Gastrocnemius medialis (tissue), 4 donors: ENCODE measurements at regions not wholly inside any gene's neighbourhood (a gene's known extent, or its start where the extent isn't known, plus 50 kb on each side); places are given as distances from the start of the nearest gene placed in this dataset.
"Not testable (repeated sequence)": the region's sequence is repeated elsewhere in the genome, so short reads cannot be mapped to it uniquely, and the experiment has no call there.

ENCODE experiments used
- ATAC-seq, 2 donors: fragments of 150-250 bp; one replicate each; pipeline ENCODE4 v1.9.1; 2016
- DNase-seq, 2 donors: peaks; one replicate each; pipeline ENCODE4 v3.0.0-alpha.2; 2019
- H3K27ac ChIP-seq, 4 donors: fragments of 200-600 bp; sonication (generic); 1 replicate in 1 of 4; 2 replicates in 3 of 4; pipeline ENCODE4 v1.5.1; 2016 to 2018; ENCODE audit warnings: mild to moderate bottlenecking in 2 of 4, moderate library complexity in 1 of 4
- H3K27me3 ChIP-seq, 3 donors: fragments of 200-600 bp; sonication (generic) in 2 of 3; 1 replicate in 1 of 3; 2 replicates in 2 of 3; pipeline versions ENCODE4 v1.5.1 to v1.6.0; 2016 to 2019; ENCODE audit warnings: mild to moderate bottlenecking in 1 of 3, moderate library complexity in 1 of 3
- H3K36me3 ChIP-seq, 2 donors: fragments of 200-600 bp; sonication (generic) in 1 of 2; one replicate each; pipeline ENCODE4 v1.5.1; 2017 to 2018
- H3K4me1 ChIP-seq, 2 donors: fragments of 200-600 bp; sonication (generic) in 1 of 2; one replicate each; pipeline ENCODE4 v1.5.1; 2016 to 2017; ENCODE audit warnings: mild to moderate bottlenecking in 2 of 2
- H3K4me3 ChIP-seq, 4 donors: fragments of 200-600 bp; sonication (generic) in 3 of 4; 1 replicate in 1 of 4; 2 replicates in 3 of 4; pipeline ENCODE4 v1.5.1; 2016 to 2019; ENCODE audit warnings: mild to moderate bottlenecking in 2 of 4
- H3K9me3 ChIP-seq, 3 donors: fragments of 200-600 bp; sonication (generic) in 2 of 3; 1 replicate in 1 of 3; 2 replicates in 2 of 3; pipeline ENCODE4 v1.5.1; 2016 to 2019
- POLR2A ChIP-seq, 2 donors: fragments of 450-650 bp; IDR thresholded peaks; one replicate each; pipeline ENCODE4 v1.6.1; 2017; ENCODE audit warnings: antibody characterized with exemption in 2 of 2, mild to moderate bottlenecking in 2 of 2, moderate library complexity in 2 of 2
- in situ Hi-C, 4 donors: fragments of 200-750 bp; cut with MboI; loops; one replicate each; pipeline versions ENCODE4 v1.15.0 to v1.8.0; 2017; ENCODE audit warnings: low sequenced_read_pairs in 4 of 4
- intact Hi-C: fragments of 100-400 bp; cut with DNase I; formaldehyde crosslinking; loops from one replicate; pipeline ENCODE4 v1.15.1; 2023; ENCODE audit warnings: low total_unique reads
- TF ChIP-seq, protein P1 (sequence below), 5 experiments: fragments of 450-650 bp in 3 of 5; fragments of 200-600 bp in 2 of 5; sonication (generic) in 2 of 5; IDR thresholded peaks in 4 of 5; conservative IDR thresholded peaks in 1 of 5; 1 replicate in 4 of 5; 2 replicates in 1 of 5; pipeline ENCODE4 v1.5.1; 2016 to 2019; ENCODE audit warnings: antibody characterized with exemption in 5 of 5, mild to moderate bottlenecking in 3 of 5, moderate library complexity in 3 of 5

GRCh38 chr4:79588679-79589078, 180.7 kb upstream of the GK2 start:
- ATAC-seq = no peak
- in situ Hi-C loops = no loop called here
- no peaks in the 10 kb centered on the region for H3K9me3 ChIP-seq
- no peak for DNase-seq
- no peak overlapping the region for H3K27ac ChIP-seq
- peaks cover 0 to 6% of the 10 kb centered on the region in 2 donors for H3K4me1 ChIP-seq
- H3K4me3 ChIP-seq = no peak overlapping the region
- TF ChIP-seq POLR2A (IDR thresholded peaks at IDR 0.05) = no peak
- TF ChIP-seq, protein P1, sequence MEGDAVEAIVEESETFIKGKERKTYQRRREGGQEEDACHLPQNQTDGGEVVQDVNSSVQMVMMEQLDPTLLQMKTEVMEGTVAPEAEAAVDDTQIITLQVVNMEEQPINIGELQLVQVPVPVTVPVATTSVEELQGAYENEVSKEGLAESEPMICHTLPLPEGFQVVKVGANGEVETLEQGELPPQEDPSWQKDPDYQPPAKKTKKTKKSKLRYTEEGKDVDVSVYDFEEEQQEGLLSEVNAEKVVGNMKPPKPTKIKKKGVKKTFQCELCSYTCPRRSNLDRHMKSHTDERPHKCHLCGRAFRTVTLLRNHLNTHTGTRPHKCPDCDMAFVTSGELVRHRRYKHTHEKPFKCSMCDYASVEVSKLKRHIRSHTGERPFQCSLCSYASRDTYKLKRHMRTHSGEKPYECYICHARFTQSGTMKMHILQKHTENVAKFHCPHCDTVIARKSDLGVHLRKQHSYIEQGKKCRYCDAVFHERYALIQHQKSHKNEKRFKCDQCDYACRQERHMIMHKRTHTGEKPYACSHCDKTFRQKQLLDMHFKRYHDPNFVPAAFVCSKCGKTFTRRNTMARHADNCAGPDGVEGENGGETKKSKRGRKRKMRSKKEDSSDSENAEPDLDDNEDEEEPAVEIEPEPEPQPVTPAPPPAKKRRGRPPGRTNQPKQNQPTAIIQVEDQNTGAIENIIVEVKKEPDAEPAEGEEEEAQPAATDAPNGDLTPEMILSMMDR (IDR thresholded peaks at IDR 0.05 in 4 of 5, conservative IDR thresholded peaks at IDR 0.05 in 1 of 5) = no peak
- H3K27me3 ChIP-seq = no peaks in the 10 kb centered on the region
- no peaks in the 10 kb centered on the region for H3K36me3 ChIP-seq
- intact Hi-C loops = no loop called here

GRCh38 chr4:79587207-79587606, 179.2 kb upstream of the GK2 start:
- intact Hi-C loops, DNase-seq, H3K36me3 ChIP-seq, H3K27me3 ChIP-seq, H3K9me3 ChIP-seq, in situ Hi-C loops, H3K4me3 ChIP-seq, H3K27ac ChIP-seq, ATAC-seq, H3K4me1 ChIP-seq: not testable (repeated sequence)

- H3K9me3 ChIP-seq = no peaks in the 10 kb centered on the region
- TF ChIP-seq, protein P1 (IDR thresholded peaks at IDR 0.05 in 4 of 5, conservative IDR thresholded peaks at IDR 0.05 in 1 of 5) = no peak
- TF ChIP-seq POLR2A (IDR thresholded peaks at IDR 0.05) = no peak
- intact Hi-C loops (no loop called here), in situ Hi-C loops (no loop called here)
- ATAC-seq (peak in 1 of 2 donors; percentile 47), DNase-seq (no peak)
- peaks cover 0 to 6% of the 10 kb centered on the region in 2 donors for H3K4me1 ChIP-seq
- H3K36me3 ChIP-seq = no peaks in the 10 kb centered on the region
- no peak overlapping the region for H3K4me3 ChIP-seq
- peak overlapping the region; percentile 57 to 70 (median 62) for H3K27ac ChIP-seq
- H3K27me3 ChIP-seq = no peaks in the 10 kb centered on the region
Observed at GRCh38 chr4:79585834-79586233, 177.8 kb upstream of the GK2 start.

DNA sequence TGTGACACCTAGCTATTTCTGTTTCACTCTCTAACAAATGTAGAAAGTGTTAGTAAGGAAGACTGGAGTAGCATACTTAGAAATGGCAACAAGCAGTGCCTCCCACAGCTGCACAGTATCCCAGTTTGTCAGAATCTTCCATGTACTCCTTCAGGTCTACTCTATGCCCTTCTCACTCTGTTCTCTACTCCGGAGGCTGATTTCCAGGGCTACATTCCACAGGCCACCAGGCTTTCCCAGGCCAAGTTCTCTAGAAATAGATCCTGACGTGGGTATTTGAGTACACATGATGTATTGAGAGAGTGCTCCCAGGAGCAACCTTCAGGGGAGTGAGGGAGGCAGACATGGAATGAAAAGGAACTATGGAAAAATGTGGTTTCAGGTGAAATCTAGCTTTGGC, 177.3 kb upstream of the GK2 start:
- TF ChIP-seq, protein P1 (IDR thresholded peaks at IDR 0.05 in 4 of 5, conservative IDR thresholded peaks at IDR 0.05 in 1 of 5) = no peak
- no peak for TF ChIP-seq POLR2A (IDR thresholded peaks at IDR 0.05)
- in situ Hi-C loops (no loop called here), intact Hi-C loops (no loop called here)
- Histone ChIP-seq H3K27me3 (no peaks in the 10 kb centered on the region), H3K9me3 (no peaks in the 10 kb centered on the region), H3K27ac (peak overlapping the region; percentile 57 to 70 (median 62)), H3K4me1 (peaks cover 0 to 1% of the 10 kb centered on the region in 2 donors), H3K36me3 (no peaks in the 10 kb centered on the region), H3K4me3 (no peak overlapping the region)
- ATAC-seq (peak in 1 of 2 donors; percentile 51), DNase-seq (no peak)

- peak; percentile 11 to 21 for DNase-seq
- in situ Hi-C loops = no loop called here
- no peak overlapping the region for H3K4me3 ChIP-seq
- ATAC-seq = peak; percentile 57 to 77
- no peaks in the 10 kb centered on the region for H3K36me3 ChIP-seq
- no peaks in the 10 kb centered on the region for H3K27me3 ChIP-seq
- peak overlapping the region; percentile 57 to 70 (median 62) for H3K27ac ChIP-seq
- H3K9me3 ChIP-seq = no peaks in the 10 kb centered on the region
- TF ChIP-seq, protein P1 (IDR thresholded peaks at IDR 0.05 in 4 of 5, conservative IDR thresholded peaks at IDR 0.05 in 1 of 5) = no peak
- TF ChIP-seq POLR2A (IDR thresholded peaks at IDR 0.05) = no peak
- H3K4me1 ChIP-seq = no peaks in the 10 kb centered on the region
- intact Hi-C loops = no loop called here
Observed at GRCh38 chr4:79584902-79585301, 176.9 kb upstream of the GK2 start.
